Testis (tissue), 2 donors: ENCODE measurements at regions not wholly inside any gene's neighbourhood (a gene's known extent, or its start where the extent isn't known, plus 50 kb on each side); places are given as distances from the start of the nearest gene placed in this dataset.

ENCODE experiments used
- CTCF ChIP-seq, 3 experiments: fragments of 450-650 bp in 2 of 3; fragments of 200-600 bp in 1 of 3; sonication (generic) in 1 of 3; IDR thresholded peaks; one replicate each; pipeline ENCODE4 v1.5.1; 2016 to 2019; ENCODE audit warnings: antibody characterized with exemption in 3 of 3, mild to moderate bottlenecking in 2 of 3, moderate library complexity in 1 of 3
- POLR2A ChIP-seq: fragments of 450-650 bp; IDR thresholded peaks from one replicate; pipeline ENCODE4 v1.6.1; 2017; ENCODE audit warnings: antibody characterized with exemption, mild to moderate bottlenecking, moderate library complexity

DNA sequence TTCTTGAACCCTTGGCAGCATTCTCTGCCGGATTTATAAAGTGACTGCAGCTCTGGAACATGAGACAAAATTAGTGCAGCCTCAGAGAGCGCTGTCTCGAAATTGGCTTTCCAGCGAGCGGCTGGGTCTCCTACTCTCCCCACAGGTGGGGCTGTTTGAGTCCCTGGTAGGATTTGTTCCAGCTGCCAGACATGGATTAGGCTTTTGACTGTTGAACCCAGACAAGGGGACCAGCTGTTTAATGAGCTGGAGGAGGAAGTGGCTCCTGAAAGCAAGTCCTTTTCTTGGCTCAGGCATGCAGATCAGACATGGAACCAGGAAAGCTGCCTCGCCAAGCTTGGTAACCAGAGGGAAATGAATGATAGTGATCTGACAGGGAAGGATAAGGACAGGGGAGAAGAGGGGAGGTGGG is 69.6 kb downstream of the UBIAD1 start:
- TF ChIP-seq POLR2A (no peak), CTCF (IDR thresholded peaks at IDR 0.05) (no peak)
